Osteoblast (primary cell): ENCODE measurements at regions not wholly inside any gene's neighbourhood (a gene's known extent, or its start where the extent isn't known, plus 50 kb on each side); places are given as distances from the start of the nearest gene placed in this dataset.

Experiments used
- DNase-seq: peaks from one replicate; pipeline ENCODE4 v3.0.0; 2011; ENCODE audit warnings: low spot score, mixed read lengths; ENCODE audit not compliant: insufficient read length; ENCODE audit errors: missing footprints
- H2AFZ ChIP-seq: 2 replicates; pipeline ENCODE4 v1.6.0; 2011; ENCODE audit warnings: mild to moderate bottlenecking, low read length
- H3K27ac ChIP-seq: 2 replicates; pipeline ENCODE4 v1.5.1; 2011; ENCODE audit warnings: mild to moderate bottlenecking, low read depth, low read length, moderate library complexity
- H3K27me3 ChIP-seq: 2 replicates; pipeline ENCODE4 v1.6.0; 2012; ENCODE audit warnings: mild to moderate bottlenecking, control low read depth, inconsistent platforms, low read length, moderate library complexity; ENCODE audit not compliant: insufficient read depth
- H3K36me3 ChIP-seq: 2 replicates; pipeline ENCODE4 v1.5.1; 2011; ENCODE audit warnings: mild to moderate bottlenecking, low read length, control low read depth, moderate library complexity; ENCODE audit not compliant: insufficient read depth
- H3K4me1 ChIP-seq: 2 replicates; pipeline ENCODE4 v1.5.1; 2011; ENCODE audit warnings: mild to moderate bottlenecking, low read length, control low read depth, moderate library complexity; ENCODE audit not compliant: insufficient read depth
- H3K4me2 ChIP-seq: 2 replicates; pipeline ENCODE4 v1.6.0; 2011; ENCODE audit warnings: mild to moderate bottlenecking, low read length; ENCODE audit not compliant: insufficient read depth
- H3K4me3 ChIP-seq: fragments of 200-600 bp; sonication (generic); 3 replicates; pipeline ENCODE4 v1.5.1; 2012; ENCODE audit warnings: mild to moderate bottlenecking, low read length, inconsistent platforms; ENCODE audit not compliant: insufficient read depth
- H3K79me2 ChIP-seq: 2 replicates; pipeline ENCODE4 v1.6.0; 2012; ENCODE audit warnings: mild to moderate bottlenecking, low read length, control low read depth, inconsistent platforms; ENCODE audit not compliant: insufficient read depth
- H3K9me3 ChIP-seq: 2 replicates; pipeline ENCODE4 v1.5.1; 2011; ENCODE audit warnings: low read depth, low read length, control low read depth
- H4K20me1 ChIP-seq: 2 replicates; pipeline ENCODE4 v1.6.0; 2012; ENCODE audit warnings: mild to moderate bottlenecking, low read length, control low read depth; ENCODE audit not compliant: insufficient read depth
- CTCF ChIP-seq: IDR thresholded peaks from 2 replicates; pipeline ENCODE4 v1.5.1; 2011; ENCODE audit warnings: mild to moderate bottlenecking, low read depth, low read length, moderate library complexity; ENCODE audit errors: extremely low read depth

- Histone ChIP-seq H3K4me1 (peaks cover 30% of the 10 kb centered on the region), H3K27me3 (no peaks in the 10 kb centered on the region), H3K4me2 (no peak overlapping the region), H3K27ac (no peak overlapping the region), H3K4me3 (no peak overlapping the region), H2AFZ (no peak overlapping the region), H3K36me3 (no peaks in the 10 kb centered on the region), H4K20me1 (no peaks in the 10 kb centered on the region), H3K9me3 (no peaks in the 10 kb centered on the region), H3K79me2 (no peaks in the 10 kb centered on the region)
- DNase-seq = no peak
- TF ChIP-seq CTCF = no peak
These were observed 141.1 kb upstream of the TNFAIP3 start for GRCh38 chr6:137725949-137726348.

GRCh38 chr6:137726582-137726981 lies 140.5 kb upstream of the TNFAIP3 start:
- Histone ChIP-seq H3K27me3 (no peaks in the 10 kb centered on the region), H3K79me2 (no peaks in the 10 kb centered on the region), H4K20me1 (no peaks in the 10 kb centered on the region), H2AFZ (no peak overlapping the region), H3K4me1 (peaks cover 36% of the 10 kb centered on the region), H3K9me3 (no peaks in the 10 kb centered on the region), H3K27ac (no peak overlapping the region), H3K4me2 (no peak overlapping the region), H3K36me3 (no peaks in the 10 kb centered on the region), H3K4me3 (no peak overlapping the region)
- TF ChIP-seq CTCF = no peak
- no peak for DNase-seq

- no peak for DNase-seq
- Histone ChIP-seq H3K9me3 (no peaks in the 10 kb centered on the region), H3K4me1 (peaks cover 43% of the 10 kb centered on the region), H3K36me3 (no peaks in the 10 kb centered on the region), H3K27me3 (no peaks in the 10 kb centered on the region), H3K79me2 (no peaks in the 10 kb centered on the region), H3K27ac (no peak overlapping the region), H4K20me1 (no peaks in the 10 kb centered on the region), H3K4me2 (no peak overlapping the region), H2AFZ (no peak overlapping the region), H3K4me3 (no peak overlapping the region)
- no peak for TF ChIP-seq CTCF
These were observed 139.8 kb upstream of the TNFAIP3 start for GRCh38 chr6:137727216-137727765.

- Histone ChIP-seq H3K9me3 (no peaks in the 10 kb centered on the region), H4K20me1 (no peaks in the 10 kb centered on the region), H3K4me2 (peak overlapping the region; percentile 54), H3K4me1 (peaks cover 49% of the 10 kb centered on the region), H2AFZ (no peak overlapping the region), H3K4me3 (no peak overlapping the region), H3K36me3 (no peaks in the 10 kb centered on the region), H3K79me2 (no peaks in the 10 kb centered on the region), H3K27me3 (no peaks in the 10 kb centered on the region), H3K27ac (peak overlapping the region; percentile 79)
- TF ChIP-seq CTCF = no peak
- no peak for DNase-seq
These were observed 138.4 kb upstream of the TNFAIP3 start for GRCh38 chr6:137728386-137729349.
